Hepatocyte (in vitro differentiated cells): ENCODE measurements at regions not wholly inside any gene's neighbourhood (a gene's known extent, or its start where the extent isn't known, plus 50 kb on each side); places are given as distances from the start of the nearest gene placed in this dataset.
A peak's percentile ranks its signal among the peaks of the same experiment; 100 is the strongest.
"Not testable (repeated sequence)": the region's sequence is repeated elsewhere in the genome, so short reads cannot be mapped to it uniquely, and the experiment has no call there.

ENCODE experiments used
- DNase-seq: peaks from one replicate; pipeline ENCODE4 v3.0.0-alpha.2; 2016; ENCODE audit warnings: low spot score
- H2AFZ ChIP-seq: fragments of 200-600 bp; sonication (generic); 2 replicates; pipeline ENCODE4 v1.6.0; 2016; ENCODE audit warnings: antibody characterized with exemption, mild to moderate bottlenecking
- H3K27ac ChIP-seq: fragments of 200-600 bp; sonication (generic); 2 replicates; pipeline ENCODE4 v1.5.1; 2016; ENCODE audit warnings: mild to moderate bottlenecking
- H3K27me3 ChIP-seq: fragments of 200-600 bp; sonication (generic); 2 replicates; pipeline ENCODE4 v1.6.1; 2016
- H3K36me3 ChIP-seq: fragments of 200-600 bp; sonication (generic); replicated peaks from 2 replicates; pipeline ENCODE4 v1.5.1; 2016; ENCODE audit warnings: low read depth; ENCODE audit not compliant: insufficient read depth
- H3K4me1 ChIP-seq: fragments of 200-600 bp; sonication (generic); 2 replicates; pipeline ENCODE4 v1.5.1; 2016; ENCODE audit warnings: mild to moderate bottlenecking, moderate library complexity; ENCODE audit not compliant: insufficient read depth
- H3K4me2 ChIP-seq: fragments of 200-600 bp; sonication (generic); 2 replicates; pipeline ENCODE4 v1.6.0; 2016
- H3K4me3 ChIP-seq: fragments of 200-600 bp; sonication (generic); 2 replicates; pipeline ENCODE4 v1.5.1; 2016; ENCODE audit warnings: mild to moderate bottlenecking
- H3K79me2 ChIP-seq: fragments of 200-600 bp; sonication (generic); 2 replicates; pipeline ENCODE4 v1.6.0; 2017; ENCODE audit warnings: mild to moderate bottlenecking
- H3K9me2 ChIP-seq: fragments of 200-600 bp; sonication (generic); replicated peaks from 2 replicates; pipeline ENCODE4 v1.6.0; 2017; ENCODE audit warnings: mild to moderate bottlenecking; ENCODE audit not compliant: insufficient read depth
- H3K9me3 ChIP-seq: fragments of 200-600 bp; sonication (generic); 2 replicates; pipeline ENCODE4 v1.5.1; 2016; ENCODE audit warnings: low read depth, mild to moderate bottlenecking
- H4K20me1 ChIP-seq: fragments of 200-600 bp; sonication (generic); 2 replicates; pipeline ENCODE4 v1.6.0; 2016; ENCODE audit warnings: mild to moderate bottlenecking; ENCODE audit not compliant: insufficient read depth, poor library complexity, severe bottlenecking
- WGBS: methylation state at CpG from one replicate; pipeline ENCODE4 v1.1.6; 2016; ENCODE audit warnings: low lambda C conversion rate; ENCODE audit errors: missing lambda C conversion rate; 5-methylcytosine and 5-hydroxymethylcytosine counted together

DNA sequence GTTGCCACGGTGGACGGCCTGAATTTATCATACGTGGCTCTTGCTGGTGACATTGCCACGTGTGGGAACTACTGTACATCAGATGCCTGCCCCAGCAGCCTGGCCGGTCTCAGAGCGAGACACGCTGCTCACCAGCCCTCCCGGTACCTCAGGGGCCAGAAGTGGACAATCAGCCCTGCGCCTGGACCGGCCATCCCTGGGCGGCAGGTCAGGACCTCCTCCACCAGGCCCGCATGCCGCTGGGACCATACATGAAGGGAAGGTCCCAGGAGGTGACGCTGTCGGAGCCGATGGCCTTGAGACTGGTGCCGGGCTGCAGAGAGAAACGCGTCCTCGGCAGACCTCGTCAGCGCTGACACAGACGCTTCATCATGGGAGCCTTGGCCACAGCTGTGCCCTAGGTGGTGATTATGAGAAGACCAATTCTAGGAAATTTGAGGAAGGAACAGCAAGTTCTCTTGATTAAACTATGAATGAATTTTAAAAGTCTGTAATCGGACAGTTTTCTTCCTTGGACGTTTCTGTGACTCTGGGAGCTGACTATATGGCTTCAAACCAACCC is 5456.7 kb upstream of the TPTE start:
- WGBS, result 87% methylated on average over 3 of the region's 25 CpGs
- H3K4me2 ChIP-seq, H3K9me3 ChIP-seq, H3K27ac ChIP-seq, H3K4me1 ChIP-seq, H3K9me2 ChIP-seq, H2AFZ ChIP-seq, H3K27me3 ChIP-seq, DNase-seq, H3K36me3 ChIP-seq, H4K20me1 ChIP-seq, H3K4me3 ChIP-seq, H3K79me2 ChIP-seq: not testable (repeated sequence)

DNA sequence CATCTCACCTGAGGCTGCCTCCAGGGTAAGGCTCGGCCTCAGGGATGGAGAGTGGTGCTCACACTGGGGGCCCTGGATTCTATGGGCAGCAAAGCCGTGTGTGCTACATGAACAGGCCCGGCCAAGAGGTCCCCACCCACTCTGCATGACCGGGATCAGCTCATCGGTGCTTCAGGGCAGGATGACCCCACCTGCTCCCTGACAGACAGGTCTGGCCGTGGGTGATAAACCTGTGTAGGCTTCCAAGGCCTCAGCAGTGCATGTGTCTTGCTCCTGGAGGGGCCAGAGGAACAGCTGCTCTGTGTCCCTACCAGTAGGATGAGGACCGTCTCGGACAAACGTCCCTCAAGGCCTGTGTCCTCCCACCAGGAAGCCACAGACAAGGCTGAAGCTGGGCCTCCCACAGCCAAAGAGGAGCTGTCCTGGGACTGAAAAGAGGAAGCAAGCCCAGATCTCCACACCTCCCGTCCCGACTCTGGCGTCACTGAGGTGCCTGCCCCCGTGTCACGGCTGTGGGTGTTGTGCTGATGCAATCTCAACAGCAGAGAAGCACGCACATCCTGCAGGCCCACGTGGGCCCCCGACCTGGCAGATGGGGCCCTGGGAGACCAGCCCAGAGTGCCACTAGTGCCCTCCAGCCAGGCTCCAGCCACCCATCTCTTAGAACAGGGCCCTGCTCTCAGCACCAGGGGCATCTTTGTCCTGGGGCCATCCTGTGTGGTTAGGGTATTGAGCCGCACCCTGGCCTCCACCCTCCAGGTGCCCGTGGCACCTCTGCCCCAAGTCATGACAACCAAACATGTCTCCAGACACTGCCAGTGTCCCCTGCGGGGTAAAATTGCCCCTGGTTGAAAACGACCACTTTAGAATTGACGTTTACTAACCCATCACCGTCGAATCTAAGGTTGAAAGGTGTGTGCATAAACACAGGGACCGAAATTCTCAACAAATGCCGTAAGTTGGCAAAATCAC is 5455.9 kb upstream of the TPTE start:
- H3K4me3 ChIP-seq, H3K27ac ChIP-seq: not testable (repeated sequence)
- DNase-seq, result peak; percentile 1

DNA sequence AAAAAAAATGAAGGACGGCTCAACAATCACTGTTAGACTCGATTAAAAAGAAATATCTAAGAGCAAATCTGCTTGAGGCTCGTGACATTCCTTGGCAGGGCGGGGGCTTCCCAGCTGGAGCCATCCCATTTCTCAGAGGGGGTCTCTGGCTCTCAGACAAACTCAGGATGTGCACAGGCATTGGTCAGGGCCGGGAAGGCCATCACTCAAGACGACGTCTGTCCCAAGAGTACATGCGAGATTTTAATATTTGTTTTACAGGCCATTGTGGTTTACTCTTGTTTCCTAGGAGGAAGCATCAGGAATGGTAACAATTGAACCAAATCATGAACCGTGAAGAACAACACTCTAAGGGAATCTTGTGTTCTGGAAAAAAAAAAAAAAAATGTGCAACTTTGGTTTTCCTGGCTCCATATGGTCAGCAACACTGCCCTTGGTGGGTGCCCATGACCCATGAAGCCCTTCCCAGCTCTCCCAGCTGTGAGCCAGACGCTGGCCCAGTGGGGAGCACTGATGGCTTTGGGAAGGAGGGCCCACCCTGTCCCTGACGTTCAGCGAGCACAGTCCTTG is 5454.6 kb upstream of the TPTE start:
- not testable (repeated sequence) for H3K27me3 ChIP-seq, H3K79me2 ChIP-seq, H3K4me2 ChIP-seq, H3K4me3 ChIP-seq, H2AFZ ChIP-seq, H3K27ac ChIP-seq, H3K9me2 ChIP-seq, H3K36me3 ChIP-seq, H3K9me3 ChIP-seq, H4K20me1 ChIP-seq, DNase-seq, H3K4me1 ChIP-seq
- WGBS, result 60% methylated on average over 1 of the region's 12 CpGs

More for the DNA sequence above, 5455.9 kb upstream of the TPTE start:
- H3K9me3 ChIP-seq, H3K36me3 ChIP-seq, H3K4me2 ChIP-seq, H3K4me1 ChIP-seq, H4K20me1 ChIP-seq, H3K79me2 ChIP-seq, H3K9me2 ChIP-seq, H3K27me3 ChIP-seq, H2AFZ ChIP-seq: not testable (repeated sequence)
- WGBS, result 88% methylated on average over 11 of the region's 26 CpGs

DNA sequence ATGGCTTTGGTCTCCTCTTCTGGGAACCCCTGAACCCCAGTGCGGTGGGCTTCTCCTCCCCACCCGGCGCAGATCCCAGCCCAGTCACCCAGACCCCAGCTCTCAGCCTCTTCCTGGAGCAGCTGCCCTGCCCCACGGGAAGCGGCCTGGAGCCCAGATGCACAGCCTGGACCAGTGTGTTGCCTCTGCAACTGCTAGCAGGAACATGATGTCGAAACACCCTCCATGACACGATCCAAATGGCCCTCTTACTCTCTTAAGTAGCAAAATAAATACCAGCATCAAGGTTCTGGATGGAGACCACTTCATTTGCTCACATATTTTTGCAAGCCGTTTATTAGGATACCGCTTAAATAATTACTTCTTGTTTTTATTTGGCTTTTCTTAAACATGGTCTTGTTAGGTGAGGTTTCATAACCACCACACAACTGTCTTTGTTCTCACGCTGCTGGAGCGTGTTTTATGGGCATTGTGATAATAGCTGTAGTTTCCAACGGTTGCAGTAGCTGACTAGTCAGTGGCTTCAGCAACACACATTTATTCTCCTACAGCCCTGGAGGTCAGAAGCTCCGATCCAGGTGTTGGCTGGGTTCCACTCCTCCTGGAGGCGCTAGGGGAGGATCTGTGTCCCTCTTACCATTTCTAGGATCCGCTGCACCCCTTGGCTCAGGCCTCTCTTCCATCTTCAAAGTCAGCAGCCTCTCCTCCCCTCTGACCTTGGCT is 5453.9 kb upstream of the TPTE start:
- not testable (repeated sequence) for H3K27me3 ChIP-seq, H3K79me2 ChIP-seq, DNase-seq, H3K9me3 ChIP-seq, H3K4me2 ChIP-seq, H3K4me3 ChIP-seq, H3K27ac ChIP-seq, H3K36me3 ChIP-seq, H3K4me1 ChIP-seq, H4K20me1 ChIP-seq, H2AFZ ChIP-seq, H3K9me2 ChIP-seq
- WGBS, result no CpG with 5 or more reads among the region's 15 CpGs

DNA sequence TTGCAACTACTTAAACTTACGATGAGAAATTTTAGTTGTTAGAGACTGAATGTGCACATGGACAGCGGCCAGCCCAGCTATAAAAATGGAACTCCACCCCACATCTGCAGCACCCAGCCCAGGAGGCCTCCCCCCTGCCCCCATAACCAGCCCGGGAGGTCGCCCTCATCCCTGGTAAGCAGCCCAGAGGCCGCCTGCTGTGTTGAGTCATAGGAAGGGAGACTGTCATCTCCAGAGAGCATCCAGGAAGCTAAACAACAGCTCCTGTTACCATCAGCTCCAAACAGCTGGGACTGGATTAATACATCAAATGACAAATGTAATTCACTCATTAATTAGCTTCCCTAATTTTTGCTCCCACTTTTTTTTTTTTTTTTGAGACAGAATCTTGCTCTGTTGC is 5452.7 kb upstream of the TPTE start:
- not testable (repeated sequence) for H3K36me3 ChIP-seq, H3K4me2 ChIP-seq, H3K27ac ChIP-seq, H4K20me1 ChIP-seq, H3K4me1 ChIP-seq, H3K9me2 ChIP-seq, H3K79me2 ChIP-seq, H3K4me3 ChIP-seq, H3K27me3 ChIP-seq, H2AFZ ChIP-seq, H3K9me3 ChIP-seq, DNase-seq
- WGBS, result no CpG with 5 or more reads among the region's 5 CpGs

DNA sequence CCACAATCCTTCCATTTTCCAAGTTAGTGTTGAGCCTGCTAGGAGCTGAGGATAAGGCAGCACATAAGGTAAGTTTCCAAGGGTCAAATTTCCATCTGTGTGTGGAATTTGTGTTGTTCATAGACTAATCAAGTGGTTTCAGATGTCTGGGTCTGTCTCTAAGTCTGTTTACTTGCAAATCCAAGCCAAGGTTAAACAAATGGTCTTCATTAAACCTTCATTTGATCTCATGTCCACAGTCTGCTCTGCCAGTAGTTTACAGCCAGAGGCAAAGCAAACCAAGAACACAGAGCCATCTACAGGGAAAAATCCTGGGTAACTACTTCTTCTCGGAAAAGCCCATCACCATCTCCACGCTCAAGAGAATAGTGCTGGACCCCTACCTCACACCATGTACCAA is 5450.2 kb upstream of the TPTE start:
- H4K20me1 ChIP-seq, H2AFZ ChIP-seq, H3K9me2 ChIP-seq, DNase-seq, H3K4me1 ChIP-seq, H3K4me2 ChIP-seq, H3K79me2 ChIP-seq, H3K27ac ChIP-seq, H3K9me3 ChIP-seq, H3K27me3 ChIP-seq, H3K36me3 ChIP-seq, H3K4me3 ChIP-seq: not testable (repeated sequence)
- no CpG with 5 or more reads among the region's 2 CpGs for WGBS

DNA sequence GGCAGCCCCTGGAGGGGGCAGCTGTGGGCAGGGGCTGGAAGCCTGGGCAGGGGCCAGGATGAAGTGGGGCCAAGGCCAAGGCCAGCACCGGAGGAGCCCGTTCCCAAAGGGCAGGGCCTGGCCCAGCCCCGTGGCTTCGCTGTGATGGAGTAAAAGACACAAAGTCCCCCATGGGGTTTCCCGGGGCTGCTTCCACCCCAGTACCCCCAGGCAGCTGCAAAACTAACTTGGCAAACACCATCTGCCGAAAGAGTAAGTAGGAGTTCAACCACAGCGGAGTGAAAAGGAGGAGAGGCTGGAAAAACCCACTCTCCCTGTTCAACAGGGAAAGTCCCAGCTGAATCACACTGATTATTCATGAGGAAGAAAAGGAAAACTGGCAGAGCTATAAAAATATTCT is 5444.5 kb upstream of the TPTE start:
- DNase-seq, H3K27me3 ChIP-seq: not testable (repeated sequence)

DNA sequence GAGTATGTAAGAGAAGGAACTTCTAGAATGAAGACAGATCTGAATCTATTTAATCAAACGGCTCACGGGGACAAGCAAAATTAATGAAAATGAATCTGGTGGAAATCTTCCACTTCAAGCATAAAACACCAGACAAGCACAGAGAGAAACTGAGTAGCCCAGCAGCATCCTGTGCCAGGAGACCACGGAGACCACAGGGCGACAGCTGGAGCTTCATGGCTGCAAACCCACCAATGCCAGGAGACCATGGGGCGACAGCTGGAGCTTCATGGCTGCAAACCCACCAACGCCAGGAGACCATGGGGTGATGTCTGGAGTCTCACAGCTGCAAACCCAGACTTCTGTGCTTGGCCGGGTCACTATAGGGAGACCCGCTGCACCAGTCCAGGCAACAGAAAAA is 5442.0 kb upstream of the TPTE start:
- H3K4me2 ChIP-seq, DNase-seq: not testable (repeated sequence)
- no CpG with 5 or more reads among the region's 8 CpGs for WGBS

More for the DNA sequence above, 5444.5 kb upstream of the TPTE start:
- H3K4me2 ChIP-seq, H3K36me3 ChIP-seq, H4K20me1 ChIP-seq, H2AFZ ChIP-seq, H3K9me3 ChIP-seq, H3K79me2 ChIP-seq, H3K4me3 ChIP-seq, H3K27ac ChIP-seq, H3K9me2 ChIP-seq, H3K4me1 ChIP-seq: not testable (repeated sequence)
- WGBS, result no CpG with 5 or more reads among the region's 7 CpGs

More for the DNA sequence above, 5442.0 kb upstream of the TPTE start:
- not testable (repeated sequence) for H3K4me3 ChIP-seq, H2AFZ ChIP-seq, H3K79me2 ChIP-seq, H3K9me2 ChIP-seq, H4K20me1 ChIP-seq, H3K27me3 ChIP-seq, H3K9me3 ChIP-seq, H3K4me1 ChIP-seq, H3K27ac ChIP-seq, H3K36me3 ChIP-seq
